GM18511 (cell line): ENCODE measurements at regions not wholly inside any gene's neighbourhood (a gene's known extent, or its start where the extent isn't known, plus 50 kb on each side); places are given as distances from the start of the nearest gene placed in this dataset.
"Not testable (repeated sequence)": the region's sequence is repeated elsewhere in the genome, so short reads cannot be mapped to it uniquely, and the experiment has no call there.

ENCODE experiments used
- ATAC-seq: cut with Tn5 transposase; IDR thresholded peaks from one replicate; pipeline ENCODE4 v1.9.1; 2021; ENCODE audit warnings: mild to moderate bottlenecking, moderate library complexity; ENCODE audit not compliant: unreplicated experiment

GRCh38 chr6:93849857-93850256, 430.5 kb upstream of the EPHA7 start:
- no peak for ATAC-seq

- no peak for ATAC-seq
These were observed 428.8 kb upstream of the EPHA7 start for GRCh38 chr6:93848031-93848742.

- ATAC-seq, result no peak
These were observed 422.8 kb upstream of the EPHA7 start for GRCh38 chr6:93842178-93842577.

GRCh38 chr6:93835451-93836145, 416.2 kb upstream of the EPHA7 start:
- ATAC-seq, result not testable (repeated sequence)

DNA sequence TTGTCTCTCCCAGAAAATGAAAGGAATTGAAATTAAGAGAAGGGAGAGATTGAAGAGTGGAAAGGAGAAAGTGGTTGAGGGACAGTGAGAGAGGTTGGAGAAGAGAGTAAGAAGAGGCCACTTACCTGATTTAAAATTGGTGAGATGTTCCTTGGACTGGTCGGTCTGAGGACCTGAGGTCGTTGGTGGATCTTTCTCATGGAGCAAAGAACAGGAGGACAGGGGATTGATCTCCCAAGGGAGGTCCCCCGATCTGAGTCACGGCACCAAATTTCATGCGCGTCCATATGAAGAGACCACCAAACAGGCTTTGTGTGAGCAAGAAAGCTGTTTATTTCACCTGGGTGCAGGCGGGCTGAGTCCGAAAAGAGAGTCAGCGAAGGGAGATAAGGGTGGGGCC, 415.7 kb upstream of the EPHA7 start:
- ATAC-seq, result not testable (repeated sequence)

DNA sequence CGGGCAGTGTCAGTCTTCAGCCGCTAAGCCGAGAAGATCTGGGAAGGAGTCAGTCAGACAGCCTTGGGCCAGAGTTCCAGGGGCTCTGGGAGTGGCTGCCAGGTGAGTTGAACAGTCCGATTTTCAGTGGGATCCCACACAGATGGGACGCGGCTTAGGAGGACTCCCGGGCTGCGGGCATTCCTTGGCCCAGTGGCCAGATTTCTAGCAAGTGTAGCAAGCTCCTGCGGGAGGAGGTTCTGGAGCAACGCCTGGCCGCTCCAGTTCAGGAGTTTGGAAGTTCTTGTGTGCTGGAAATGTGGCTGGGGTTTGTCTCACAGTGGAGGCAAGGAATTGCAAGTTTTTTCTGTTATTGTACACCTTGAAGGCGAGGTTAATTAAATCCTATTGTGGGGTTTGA, 414.0 kb upstream of the EPHA7 start:
- not testable (repeated sequence) for ATAC-seq

GRCh38 chr6:93829757-93830156, 410.4 kb upstream of the EPHA7 start:
- not testable (repeated sequence) for ATAC-seq

- ATAC-seq, result no peak
These were observed 409.6 kb upstream of the EPHA7 start for GRCh38 chr6:93829009-93829408.

GRCh38 chr6:93828553-93828952, 409.2 kb upstream of the EPHA7 start:
- no peak for ATAC-seq

GRCh38 chr6:93827728-93828127, 408.4 kb upstream of the EPHA7 start:
- no peak for ATAC-seq

GRCh38 chr6:93825950-93826349, 406.6 kb upstream of the EPHA7 start:
- no peak for ATAC-seq

GRCh38 chr6:93823489-93823888, 404.1 kb upstream of the EPHA7 start:
- ATAC-seq, result no peak

GRCh38 chr6:93822434-93823265, 403.3 kb upstream of the EPHA7 start:
- no peak for ATAC-seq

DNA sequence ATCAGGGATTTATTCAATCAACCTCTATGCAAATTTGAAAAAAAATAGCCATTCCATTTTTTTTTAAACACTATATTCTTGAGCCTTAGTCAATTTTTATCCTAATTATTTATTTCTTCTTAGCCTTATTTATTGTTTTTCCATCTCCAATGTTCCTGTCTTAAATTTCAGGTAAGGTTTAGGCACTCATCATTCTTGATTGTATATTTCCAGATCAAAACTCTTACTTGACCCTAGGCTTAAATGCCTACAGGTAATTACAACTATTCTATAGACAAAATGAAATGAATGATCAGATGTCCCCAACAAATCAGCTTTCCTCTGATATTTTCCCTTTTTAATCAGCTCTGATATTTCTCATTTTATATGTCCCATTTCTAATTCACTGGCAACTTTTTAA, 402.6 kb upstream of the EPHA7 start:
- ATAC-seq, result no peak

DNA sequence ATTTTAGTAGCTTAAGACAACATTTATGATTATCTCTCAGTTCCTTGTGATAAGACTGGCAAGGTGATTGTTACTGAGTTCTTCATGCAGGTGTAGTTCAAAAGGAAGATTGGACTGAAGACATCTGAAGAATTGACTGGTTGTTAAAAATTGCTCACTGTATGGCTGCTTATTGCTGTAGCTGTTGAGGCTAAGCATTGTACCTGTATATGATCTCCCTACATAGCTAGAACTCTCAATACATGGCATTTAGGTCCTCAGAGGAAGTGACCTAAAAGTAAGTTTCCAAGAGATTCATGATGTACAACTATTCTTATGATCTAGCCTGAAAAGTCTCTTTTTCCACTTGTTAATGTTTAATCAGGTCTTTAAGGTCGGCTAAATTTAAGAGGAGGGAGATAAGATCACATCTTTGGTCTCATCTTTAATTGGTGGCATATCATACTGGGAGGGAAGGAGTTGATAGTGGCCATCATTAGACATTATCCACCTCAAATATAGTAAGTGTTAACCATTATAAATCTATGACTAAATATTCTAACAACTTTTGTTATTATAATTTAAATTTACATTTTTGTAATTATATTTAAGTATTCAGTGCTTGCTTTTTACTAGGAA, 401.2 kb upstream of the EPHA7 start:
- no peak for ATAC-seq

DNA sequence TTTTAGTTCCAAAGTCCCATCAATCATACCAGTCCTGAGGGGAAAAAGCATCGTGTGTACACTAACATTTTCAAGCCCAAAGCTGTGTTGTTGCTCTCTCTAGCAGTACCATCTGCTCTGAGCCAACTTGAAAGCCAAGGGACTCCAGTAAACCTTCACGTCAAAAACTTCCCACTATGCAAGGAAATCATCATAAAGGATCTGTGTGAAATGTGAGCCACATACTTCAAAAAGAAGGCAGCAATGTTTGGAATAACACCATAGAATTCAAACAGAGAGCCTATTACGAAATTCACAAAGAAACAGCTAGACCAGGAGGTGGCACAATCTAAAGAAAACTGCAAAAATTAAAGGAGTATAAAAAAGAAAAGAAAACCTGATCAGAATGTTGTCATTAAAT, 399.8 kb upstream of the EPHA7 start:
- no peak for ATAC-seq

DNA sequence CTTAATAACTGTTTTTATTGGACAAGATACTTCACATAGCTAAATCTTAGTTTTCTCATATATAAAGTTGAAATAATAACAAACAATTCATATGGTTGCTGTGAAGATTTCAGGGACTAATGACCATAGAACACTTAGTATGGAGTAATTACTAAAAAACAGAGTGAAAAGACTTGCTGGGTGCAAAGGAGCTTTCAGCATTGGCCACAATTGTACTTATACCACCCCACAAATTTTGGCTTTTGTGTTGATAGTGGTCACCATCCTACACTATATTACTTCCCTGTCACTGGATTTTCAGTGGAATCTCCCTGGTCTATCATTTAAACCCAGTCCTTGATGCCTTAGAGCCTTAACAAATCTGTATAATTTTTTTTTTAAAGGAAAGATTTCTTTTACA, 398.6 kb upstream of the EPHA7 start:
- no peak for ATAC-seq

DNA sequence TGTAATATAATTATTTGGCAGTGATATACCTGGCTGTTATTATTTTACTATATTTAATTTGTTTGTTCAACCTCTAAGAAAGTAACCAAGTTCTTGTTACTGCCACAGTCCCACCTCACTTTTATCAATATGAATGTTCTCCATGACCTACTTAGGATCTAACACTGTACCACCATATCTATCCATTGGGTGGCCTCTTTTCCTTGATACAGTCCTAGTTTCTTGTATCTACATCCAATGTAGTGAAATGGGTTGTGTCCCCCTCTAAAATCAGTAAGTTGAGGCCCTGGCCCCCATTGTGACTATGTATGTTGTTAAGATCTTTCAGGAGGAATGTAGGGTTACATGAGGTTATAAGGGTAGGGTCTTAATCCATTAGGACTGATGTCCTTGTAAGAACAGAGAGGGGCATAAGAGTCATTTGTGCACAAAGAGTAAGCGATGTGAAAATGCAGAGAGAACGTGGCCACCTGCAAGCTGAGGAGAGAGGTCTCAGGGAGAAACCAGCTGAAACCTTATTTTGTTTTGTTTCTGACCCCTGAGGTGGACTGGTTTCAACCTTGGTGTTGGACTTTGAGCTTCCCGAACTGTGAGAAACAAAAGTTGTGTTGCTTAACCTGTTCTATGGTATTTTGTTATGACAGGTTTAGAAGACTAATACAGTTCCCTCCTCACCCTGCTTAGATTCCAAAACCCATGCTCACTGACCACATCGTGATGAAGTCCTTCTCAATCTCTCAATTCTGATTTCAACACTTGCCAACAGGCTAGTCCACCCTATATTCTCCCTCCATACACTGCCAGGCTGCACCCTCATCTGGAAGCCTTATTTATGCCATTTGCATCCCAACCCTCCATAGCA, 387.3 kb upstream of the EPHA7 start:
- ATAC-seq, result no peak

- ATAC-seq, result no peak
These were observed 381.9 kb upstream of the EPHA7 start for GRCh38 chr6:93801101-93801847.

DNA sequence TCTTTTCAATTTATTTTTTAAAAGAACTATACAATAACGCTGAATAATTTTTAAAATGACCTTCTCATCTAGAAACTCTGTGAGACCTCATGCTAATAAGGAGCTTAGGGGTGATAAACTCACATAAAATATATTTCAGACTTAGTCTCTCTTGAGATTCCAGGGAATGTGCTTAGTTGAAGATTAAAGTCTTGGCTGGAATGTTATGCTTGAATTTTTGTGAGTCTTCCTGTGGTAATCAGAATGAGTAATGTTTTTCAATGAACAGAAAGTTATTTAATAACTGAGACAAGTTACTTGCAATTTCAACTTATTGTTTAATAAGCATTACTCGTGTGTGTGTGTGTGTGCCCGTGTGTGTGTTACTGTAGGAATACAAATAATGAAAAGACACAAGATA, 379.9 kb upstream of the EPHA7 start:
- ATAC-seq, result no peak
